HCT116 (cell line): ENCODE measurements at regions not wholly inside any gene's neighbourhood (a gene's known extent, or its start where the extent isn't known, plus 50 kb on each side); places are given as distances from the start of the nearest gene placed in this dataset.

Experiments used
- ATAC-seq: fragments of 200-7000 bp; cut with Tn5 transposase; 2 replicates; pipeline ENCODE4 v1.9.1; 2020; ENCODE audit warnings: mild to moderate bottlenecking, moderate library complexity
- BruUV-seq: library from RNA; stranded (reverse); fragments of 400-500 nt; replicated peaks from 2 replicates; lab custom pipeline; 2021; lab: Mats Ljungman, UMichigan
- CTCF ChIA-PET: fragments of 300-600 bp; sonication (Branson Sonifier 250); formaldehyde crosslinking; loops from one replicate; lab custom pipeline; 2021; ENCODE audit warnings: antibody characterized with exemption; lab: Charles Lee
- POLR2A ChIA-PET: fragments of 300-600, 350-600 bp; sonication (Branson Sonifier 250); formaldehyde crosslinking; loops from one replicate; lab custom pipeline; 2021; ENCODE audit warnings: antibody characterized with exemption; lab: Charles Lee
- RAD21 ChIA-PET, 2 experiments: fragments of 300-600 bp; sonication (Branson Sonifier 250); formaldehyde crosslinking; loops; one replicate each; lab custom pipeline; 2023; ENCODE audit warnings: low total read pairs in 2 of 2; ENCODE audit not compliant: uncharacterized antibody in 2 of 2, unreplicated experiment in 2 of 2, low non-redundant PET in 1 of 2; lab: Charles Lee
- DNase-seq: peaks from one replicate; pipeline ENCODE4 v3.0.0-alpha.2; 2010; ENCODE audit warnings: low read depth, low spot score
- H2AFZ ChIP-seq: fragments of 200-600 bp; shearing (Covaris generic), sonication (generic); 2 replicates; pipeline ENCODE4 v1.6.1; 2017; ENCODE audit warnings: low read depth, mixed run types, mixed read lengths, antibody characterized with exemption, low read length; ENCODE audit not compliant: poor library complexity, severe bottlenecking
- H3K27ac ChIP-seq: 2 replicates; pipeline ENCODE4 v1.5.1; 2012; ENCODE audit warnings: low read depth, low read length
- H3K27me3 ChIP-seq: fragments of 200-600 bp; sonication (generic); 2 replicates; pipeline ENCODE4 v1.6.1; 2016; ENCODE audit warnings: mixed run types, low read length, mixed read lengths; ENCODE audit not compliant: insufficient read depth
- H3K36me3 ChIP-seq, 2 experiments: fragments of 200-500 bp in 1 of 2; fragments of 200-600 bp in 1 of 2; sonication (Bioruptor generic) in 1 of 2; sonication (generic) in 1 of 2; 2 replicates each; pipeline versions ENCODE4 v1.5.1 to v1.6.1; 2014 to 2016; ENCODE audit warnings: low read length in 2 of 2, inconsistent platforms in 1 of 2, mixed read lengths in 1 of 2, mixed run types in 1 of 2; ENCODE audit not compliant: insufficient read depth in 2 of 2, control insufficient read depth in 1 of 2
- H3K4me1 ChIP-seq, 2 experiments: fragments of 200-600 bp in 1 of 2; sonication (generic) in 1 of 2; 2 replicates each; pipeline versions ENCODE4 v1.5.1 to v1.6.1; 2012 to 2017; ENCODE audit warnings: low read length in 2 of 2, inconsistent platforms in 1 of 2, mild to moderate bottlenecking in 1 of 2, mixed read lengths in 1 of 2, mixed run types in 1 of 2, moderate library complexity in 1 of 2; ENCODE audit not compliant: insufficient read depth in 2 of 2, control insufficient read depth in 1 of 2
- H3K4me2 ChIP-seq: fragments of 200-600 bp; sonication (generic); 2 replicates; pipeline ENCODE4 v1.6.1; 2017; ENCODE audit warnings: mixed run types, low read length, mixed read lengths
- H3K4me3 ChIP-seq, 2 experiments: fragments of 200-600 bp in 1 of 2; sonication (generic) in 1 of 2; replicated peaks in 1 of 2; 2 replicates each; pipeline ENCODE4 v1.5.1; 2011 to 2016; ENCODE audit warnings: low read length in 2 of 2, control low read depth in 1 of 2, low read depth in 1 of 2, mild to moderate bottlenecking in 1 of 2, mixed read lengths in 1 of 2, mixed run types in 1 of 2
- H3K79me2 ChIP-seq: fragments of 200-600 bp; sonication (generic); 2 replicates; pipeline ENCODE4 v1.6.1; 2017; ENCODE audit warnings: mild to moderate bottlenecking, mixed run types, low read length, moderate library complexity, mixed read lengths; ENCODE audit not compliant: insufficient read depth
- H3K9ac ChIP-seq: fragments of 200-600 bp; sonication (generic); 2 replicates; pipeline ENCODE4 v1.6.1; 2016; ENCODE audit warnings: low read length, mixed read lengths
- H3K9me2 ChIP-seq: fragments of 200-600 bp; sonication (generic), shearing (Covaris generic); 2 replicates; pipeline ENCODE4 v1.6.1; 2017; ENCODE audit warnings: mixed run types, mild to moderate bottlenecking, moderate library complexity; ENCODE audit not compliant: insufficient read depth
- H3K9me3 ChIP-seq, 2 experiments: fragments of 200-500 bp in 1 of 2; fragments of 200-600 bp in 1 of 2; sonication (Bioruptor generic) in 1 of 2; sonication (generic) in 1 of 2; 2 replicates each; pipeline ENCODE4 v1.6.1; 2014 to 2017; ENCODE audit warnings: low read length in 2 of 2, mixed read lengths in 2 of 2, inconsistent platforms in 1 of 2, low read depth in 1 of 2, mild to moderate bottlenecking in 1 of 2, mixed run types in 1 of 2, moderate library complexity in 1 of 2; ENCODE audit not compliant: control insufficient read depth in 1 of 2, insufficient read depth in 1 of 2
- H4K20me1 ChIP-seq: fragments of 200-600 bp; sonication (generic), shearing (Covaris generic); 2 replicates; pipeline ENCODE4 v1.6.1; 2017; ENCODE audit warnings: mixed run types, mild to moderate bottlenecking, moderate library complexity; ENCODE audit not compliant: insufficient read depth
- CBX3 ChIP-seq: IDR thresholded peaks from 2 replicates; pipeline ENCODE4 v1.6.1; 2012; ENCODE audit warnings: low read depth
- CEBPB ChIP-seq: IDR thresholded peaks from 2 replicates; pipeline ENCODE4 v1.6.1; 2012; ENCODE audit warnings: low read depth
- EGR1 ChIP-seq: IDR thresholded peaks from 2 replicates; pipeline ENCODE4 v1.6.1; 2012; ENCODE audit warnings: low read depth
- EZH2 ChIP-seq: fragments of 200-600 bp; sonication (generic); IDR thresholded peaks from 2 replicates; pipeline ENCODE4 v1.6.1; 2017; ENCODE audit warnings: antibody characterized with exemption, mixed run types
- RAD21 ChIP-seq: IDR thresholded peaks from 2 replicates; pipeline ENCODE4 v1.6.1; 2012; ENCODE audit warnings: low read depth, mild to moderate bottlenecking
- SP1 ChIP-seq: IDR thresholded peaks from 2 replicates; pipeline ENCODE4 v1.6.1; 2012; ENCODE audit warnings: low read depth
- intact Hi-C: fragments of 100-400 bp; cut with micrococcal nuclease; formaldehyde crosslinking; loops from 2 replicates; pipeline ENCODE4 v1.10.0; 2022

DNA sequence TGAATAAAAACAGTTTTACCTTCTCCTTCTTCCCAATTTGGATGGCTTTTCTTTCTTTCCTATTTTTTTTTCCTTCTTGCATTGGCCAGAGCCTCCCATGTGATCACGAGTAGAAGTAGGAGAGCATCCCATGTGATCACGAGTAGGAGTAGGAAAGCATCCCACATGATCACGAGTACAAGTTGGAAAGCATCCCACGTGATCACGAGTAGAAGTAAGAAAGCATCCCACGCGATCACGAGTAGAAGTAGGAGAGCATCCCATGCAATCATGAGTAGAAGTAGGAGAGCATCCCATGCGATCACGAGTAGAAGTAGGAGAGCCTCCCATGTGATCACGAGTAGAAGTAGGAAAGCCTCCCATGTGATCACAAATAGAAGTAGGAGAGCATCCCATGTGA, 218.6 kb downstream of the DLL1 start:
- Histone ChIP-seq H3K79me2 (no peaks in the 10 kb centered on the region), H3K9me3 (peaks cover 0 to 5% of the 10 kb centered on the region in 2 experiments; a peak in 1 of 4 replicates), H3K9me2 (no peaks in the 10 kb centered on the region), H3K27ac (no peak overlapping the region), H3K27me3 (no peaks in the 10 kb centered on the region), H3K4me2 (no peak overlapping the region), H3K4me1 (no peaks in the 10 kb centered on the region), H4K20me1 (no peaks in the 10 kb centered on the region), H3K9ac (no peak overlapping the region), H3K36me3 (no peaks in the 10 kb centered on the region), H3K4me3 (no peak overlapping the region), H2AFZ (no peak overlapping the region)
- BruUV-seq = no TSS peak
- POLR2A ChIA-PET = no interaction called here
- intact Hi-C loops = no loop called here
- no peak for DNase-seq
- CTCF ChIA-PET = no interaction called here
- no peak for TF ChIP-seq EZH2
- no peak for TF ChIP-seq SP1
- no peak for TF ChIP-seq EGR1
- no peak for TF ChIP-seq RAD21
- no peak for TF ChIP-seq CEBPB
- RAD21 ChIA-PET = no interaction called here
- no peak for ATAC-seq

- DNase-seq = no peak
- no peak for TF ChIP-seq CBX3
- Histone ChIP-seq H3K4me1 (no peaks in the 10 kb centered on the region), H3K9ac (no peak overlapping the region), H3K9me3 (peaks cover 0 to 5% of the 10 kb centered on the region in 2 experiments; a peak in 1 of 4 replicates), H2AFZ (no peak overlapping the region), H3K4me2 (no peak overlapping the region), H3K27ac (no peak overlapping the region), H4K20me1 (no peaks in the 10 kb centered on the region), H3K36me3 (no peaks in the 10 kb centered on the region), H3K9me2 (no peaks in the 10 kb centered on the region), H3K4me3 (no peak overlapping the region), H3K79me2 (no peaks in the 10 kb centered on the region), H3K27me3 (no peaks in the 10 kb centered on the region)
- intact Hi-C loops = no loop called here
- no TSS peak for BruUV-seq
- CTCF ChIA-PET = no interaction called here
- ATAC-seq = no peak
- POLR2A ChIA-PET = no interaction called here
- RAD21 ChIA-PET = no interaction called here
These were observed 221.3 kb downstream of the DLL1 start for GRCh38 chr6:170069611-170070010.
